ENCODE measurements at regions not wholly inside any gene's neighbourhood (a gene's known extent, or its start where the extent isn't known, plus 50 kb on each side); places are given as distances from the start of the nearest gene placed in this dataset.

DNA sequence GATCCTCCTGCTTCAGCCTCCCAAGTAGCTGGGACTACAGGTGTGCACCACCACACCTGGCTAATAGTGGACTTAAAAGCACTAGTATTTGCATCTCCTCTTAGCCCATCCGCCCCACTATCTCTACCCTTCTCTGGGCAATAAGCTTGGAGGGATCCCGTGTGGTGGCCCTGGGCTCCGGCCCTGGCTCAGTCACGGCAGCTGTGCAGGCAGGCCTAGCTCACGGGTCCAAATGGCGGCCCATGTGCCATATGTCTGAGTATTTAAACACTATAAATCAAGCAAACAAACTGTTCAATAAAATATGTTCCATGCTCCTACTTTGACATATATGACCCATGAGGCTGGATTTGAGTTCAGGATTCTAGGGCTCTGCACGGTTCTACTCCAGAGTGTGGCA, 118.4 kb downstream of the BANF2 start:
- no peak overlapping the region for H3K4me3 ChIP-seq (ENCODE audit: low read depth, low read length)
- DNase-seq (ENCODE audit: low read depth), result no peak
- TF ChIP-seq MAX (IDR thresholded peaks at IDR 0.05; ENCODE audit: low read depth, low read length) (no peak), POLR2A (IDR thresholded peaks at IDR 0.05; ENCODE audit: extremely low read depth, insufficient read length) (no peak), CTCF (IDR thresholded peaks at IDR 0.05; ENCODE audit: low read depth, low read length) (no peak), MYC (IDR thresholded peaks at IDR 0.05; ENCODE audit: low read depth, low read length) (no peak)

GRCh38 chr20:17816804-17817587, 117.2 kb downstream of the BANF2 start:
- no peak overlapping the region for H3K4me3 ChIP-seq (ENCODE audit: low read depth, low read length)
- TF ChIP-seq MAX (IDR thresholded peaks at IDR 0.05; ENCODE audit: low read depth, low read length) (no peak), CTCF (IDR thresholded peaks at IDR 0.05; ENCODE audit: low read depth, low read length) (no peak), POLR2A (IDR thresholded peaks at IDR 0.05; ENCODE audit: extremely low read depth, insufficient read length) (no peak), MYC (IDR thresholded peaks at IDR 0.05; ENCODE audit: low read depth, low read length) (no peak)
- DNase-seq (ENCODE audit: low read depth), result no peak

GRCh38 chr20:17811628-17811965, 111.8 kb downstream of the BANF2 start:
- DNase-seq (ENCODE audit: low read depth), result no peak
- no peak overlapping the region for H3K4me3 ChIP-seq (ENCODE audit: low read depth, low read length)
- TF ChIP-seq CTCF (IDR thresholded peaks at IDR 0.05; ENCODE audit: low read depth, low read length) (no peak), MAX (IDR thresholded peaks at IDR 0.05; ENCODE audit: low read depth, low read length) (no peak), POLR2A (IDR thresholded peaks at IDR 0.05; ENCODE audit: extremely low read depth, insufficient read length) (no peak), MYC (IDR thresholded peaks at IDR 0.05; ENCODE audit: low read depth, low read length) (no peak)

GRCh38 chr20:17810847-17811627, 111.3 kb downstream of the BANF2 start:
- TF ChIP-seq POLR2A (IDR thresholded peaks at IDR 0.05; ENCODE audit: extremely low read depth, insufficient read length), result no peak
- no peak for TF ChIP-seq MYC (IDR thresholded peaks at IDR 0.05; ENCODE audit: low read depth, low read length)
- TF ChIP-seq CTCF (IDR thresholded peaks at IDR 0.05; ENCODE audit: low read depth, low read length), result no peak
- no peak for TF ChIP-seq MAX (IDR thresholded peaks at IDR 0.05; ENCODE audit: low read depth, low read length)
- H3K4me3 ChIP-seq (ENCODE audit: low read depth, low read length), result no peak overlapping the region
- DNase-seq (ENCODE audit: low read depth), result peak; percentile 23

DNA sequence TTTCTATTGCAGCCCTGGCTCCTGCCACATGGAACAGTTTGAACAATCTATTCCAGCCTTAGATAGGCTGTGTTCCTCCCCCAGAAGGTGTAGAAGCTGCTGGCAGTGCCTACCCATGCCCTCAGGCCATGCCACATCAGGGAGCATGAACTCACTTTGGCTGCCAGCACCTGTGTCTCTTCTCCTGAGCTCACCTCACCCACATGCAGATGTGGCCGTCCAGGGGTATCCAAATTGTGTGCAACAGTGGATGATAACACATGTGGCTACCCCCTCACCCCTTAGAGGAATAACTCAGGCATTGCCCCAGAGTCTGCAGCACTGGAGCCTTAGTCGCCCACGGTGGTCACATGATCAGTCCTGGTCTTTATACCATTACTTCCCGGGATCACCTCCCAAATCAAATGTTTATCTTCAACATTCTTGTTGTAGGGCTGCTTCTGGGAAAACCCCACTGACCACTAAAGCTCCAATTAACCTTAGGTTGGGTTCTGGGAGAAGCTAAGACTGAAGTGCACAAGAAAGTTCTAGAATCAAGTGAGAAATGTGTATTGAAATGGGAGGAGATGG, 110.4 kb downstream of the BANF2 start:
- DNase-seq (ENCODE audit: low read depth), result no peak
- no peak overlapping the region for H3K4me3 ChIP-seq (ENCODE audit: low read depth, low read length)
- no peak for TF ChIP-seq MAX (IDR thresholded peaks at IDR 0.05; ENCODE audit: low read depth, low read length)
- no peak for TF ChIP-seq CTCF (IDR thresholded peaks at IDR 0.05; ENCODE audit: low read depth, low read length)
- TF ChIP-seq POLR2A (IDR thresholded peaks at IDR 0.05; ENCODE audit: extremely low read depth, insufficient read length), result no peak
